Fibroblast of mammary gland (primary cell): ENCODE measurements at regions not wholly inside any gene's neighbourhood (a gene's known extent, or its start where the extent isn't known, plus 50 kb on each side); places are given as distances from the start of the nearest gene placed in this dataset.

Source experiments
- DNase-seq: peaks from one replicate; pipeline ENCODE4 v3.0.0-alpha.2; 2010; ENCODE audit warnings: low read depth
- H3K4me3 ChIP-seq: 2 replicates; pipeline ENCODE4 v1.5.1; 2011; ENCODE audit warnings: low read depth, mild to moderate bottlenecking, low read length, moderate library complexity; ENCODE audit not compliant: control insufficient read depth
- TF ChIP-seq, protein P1 (sequence below): conservative IDR thresholded peaks from 2 replicates; pipeline ENCODE4 v1.5.1; 2011; ENCODE audit warnings: low read depth, low read length, inconsistent platforms; ENCODE audit not compliant: control insufficient read depth, insufficient read depth

DNA sequence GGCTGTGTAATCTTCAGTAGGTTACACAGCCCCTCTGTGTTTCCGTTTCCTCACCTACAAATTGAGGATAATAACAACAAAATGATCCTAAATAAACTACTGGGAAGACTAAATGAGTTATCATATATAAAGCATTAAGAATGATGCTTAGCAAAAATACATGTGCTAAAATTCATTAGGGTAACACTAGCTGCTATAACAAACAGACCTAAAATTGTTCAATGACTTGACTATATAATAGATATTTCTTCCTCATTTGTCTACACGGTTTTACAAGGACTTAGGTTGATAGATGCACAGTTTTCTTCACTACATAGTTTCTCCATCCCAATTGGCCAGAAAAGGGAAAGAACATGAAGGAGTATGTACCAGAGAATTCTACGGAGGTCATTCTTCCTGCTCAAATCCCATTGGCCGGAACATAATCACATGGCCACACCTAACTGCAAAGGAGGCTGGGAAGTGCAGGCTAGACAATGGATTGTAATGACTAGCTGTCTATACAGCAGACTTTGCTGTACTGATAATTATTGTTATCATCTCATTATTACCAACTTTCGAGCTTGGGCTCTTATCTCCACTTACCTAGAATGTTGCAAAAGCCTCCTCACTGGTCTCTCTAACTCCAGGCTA lies 223.5 kb upstream of the NUDT4 start:
- no peak overlapping the region for H3K4me3 ChIP-seq
- DNase-seq, result no peak
- TF ChIP-seq, protein P1, sequence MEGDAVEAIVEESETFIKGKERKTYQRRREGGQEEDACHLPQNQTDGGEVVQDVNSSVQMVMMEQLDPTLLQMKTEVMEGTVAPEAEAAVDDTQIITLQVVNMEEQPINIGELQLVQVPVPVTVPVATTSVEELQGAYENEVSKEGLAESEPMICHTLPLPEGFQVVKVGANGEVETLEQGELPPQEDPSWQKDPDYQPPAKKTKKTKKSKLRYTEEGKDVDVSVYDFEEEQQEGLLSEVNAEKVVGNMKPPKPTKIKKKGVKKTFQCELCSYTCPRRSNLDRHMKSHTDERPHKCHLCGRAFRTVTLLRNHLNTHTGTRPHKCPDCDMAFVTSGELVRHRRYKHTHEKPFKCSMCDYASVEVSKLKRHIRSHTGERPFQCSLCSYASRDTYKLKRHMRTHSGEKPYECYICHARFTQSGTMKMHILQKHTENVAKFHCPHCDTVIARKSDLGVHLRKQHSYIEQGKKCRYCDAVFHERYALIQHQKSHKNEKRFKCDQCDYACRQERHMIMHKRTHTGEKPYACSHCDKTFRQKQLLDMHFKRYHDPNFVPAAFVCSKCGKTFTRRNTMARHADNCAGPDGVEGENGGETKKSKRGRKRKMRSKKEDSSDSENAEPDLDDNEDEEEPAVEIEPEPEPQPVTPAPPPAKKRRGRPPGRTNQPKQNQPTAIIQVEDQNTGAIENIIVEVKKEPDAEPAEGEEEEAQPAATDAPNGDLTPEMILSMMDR, result no peak

DNA sequence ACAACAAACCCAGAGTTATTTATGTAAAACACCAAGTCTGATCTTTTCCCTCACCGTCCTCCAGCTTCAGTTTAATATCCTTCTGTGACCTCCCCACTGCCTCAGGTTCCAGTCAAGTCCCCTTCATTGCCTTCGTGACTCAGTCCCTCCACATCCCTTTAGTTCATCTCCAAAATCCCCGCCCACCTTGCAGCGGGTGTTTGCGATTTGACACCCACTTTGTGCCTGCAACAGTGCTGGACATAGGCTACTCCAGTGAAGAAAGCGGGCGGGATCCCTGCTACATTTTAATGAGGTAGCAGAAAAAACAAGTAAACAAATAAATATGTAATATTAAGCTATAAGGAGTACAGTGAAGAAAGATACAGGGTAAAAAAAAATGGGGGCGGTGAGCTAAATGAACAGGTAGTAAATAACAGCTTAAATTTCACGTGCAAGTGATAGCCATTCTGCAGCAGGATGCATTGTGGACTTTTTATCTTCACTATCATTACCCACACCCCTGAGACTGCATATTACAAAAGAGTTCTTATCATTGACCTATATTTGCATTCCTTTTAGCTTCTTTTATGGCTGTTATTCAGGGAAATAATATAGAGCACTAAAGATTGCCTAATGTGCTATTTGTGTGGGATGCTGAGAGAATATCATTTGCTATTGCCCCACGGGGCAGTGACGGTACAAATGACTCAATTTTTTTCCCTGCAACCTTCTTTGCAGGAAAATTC lies 222.8 kb upstream of the NUDT4 start:
- peak; percentile 64 for DNase-seq
- no peak overlapping the region for H3K4me3 ChIP-seq
- TF ChIP-seq, protein P1, result no peak

DNA sequence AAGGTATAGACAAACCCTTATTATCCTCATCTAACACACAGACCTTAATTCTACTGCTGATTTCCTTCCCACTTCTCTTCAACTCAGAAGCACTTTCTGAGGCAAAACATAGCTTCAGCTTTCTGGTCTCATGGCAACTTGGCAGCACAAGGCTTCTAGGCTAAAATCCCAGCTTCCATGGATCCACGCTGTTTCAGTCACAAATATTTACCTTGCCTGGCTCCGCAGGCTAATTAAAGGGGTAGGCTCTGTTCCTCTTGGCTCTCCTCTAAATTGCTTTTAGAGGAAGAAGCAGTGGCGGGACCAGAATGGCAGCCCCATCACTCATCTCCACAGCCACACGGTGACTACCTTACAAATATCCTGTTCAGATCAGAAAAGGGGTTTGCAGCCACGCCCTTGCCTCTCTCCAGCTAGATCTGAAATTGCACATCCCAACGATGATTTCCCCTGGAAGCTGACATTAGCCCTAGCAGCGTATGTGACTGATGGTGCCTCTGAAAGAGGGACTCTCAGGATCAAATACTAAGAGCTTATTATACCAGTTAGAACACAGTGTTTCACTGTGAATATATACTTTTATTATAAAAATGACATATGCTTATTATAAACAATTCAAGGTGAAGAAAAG lies 221.5 kb upstream of the NUDT4 start:
- DNase-seq, result no peak
- TF ChIP-seq, protein P1, result no peak
- H3K4me3 ChIP-seq, result no peak overlapping the region

DNA sequence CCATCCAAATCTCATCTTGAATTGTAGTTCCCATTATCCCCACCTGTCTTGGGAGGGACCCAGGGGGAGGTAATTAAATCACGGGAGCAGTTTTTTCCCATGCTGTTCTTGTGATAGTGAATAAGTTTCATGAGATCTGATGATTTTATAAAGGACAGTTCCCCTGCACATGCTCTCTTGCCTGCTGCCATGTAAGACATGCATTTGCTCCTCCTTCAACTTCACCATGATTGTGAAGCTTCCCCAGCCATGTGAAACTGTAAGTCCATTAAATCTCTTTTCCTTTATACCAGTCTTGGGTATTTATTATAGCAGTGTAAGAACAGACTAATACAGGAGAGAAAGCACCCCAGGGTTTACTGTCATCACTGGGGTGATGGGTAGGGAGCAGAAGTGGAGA lies 220.4 kb upstream of the NUDT4 start:
- TF ChIP-seq, protein P1, result no peak
- DNase-seq, result no peak
- no peak overlapping the region for H3K4me3 ChIP-seq

DNA sequence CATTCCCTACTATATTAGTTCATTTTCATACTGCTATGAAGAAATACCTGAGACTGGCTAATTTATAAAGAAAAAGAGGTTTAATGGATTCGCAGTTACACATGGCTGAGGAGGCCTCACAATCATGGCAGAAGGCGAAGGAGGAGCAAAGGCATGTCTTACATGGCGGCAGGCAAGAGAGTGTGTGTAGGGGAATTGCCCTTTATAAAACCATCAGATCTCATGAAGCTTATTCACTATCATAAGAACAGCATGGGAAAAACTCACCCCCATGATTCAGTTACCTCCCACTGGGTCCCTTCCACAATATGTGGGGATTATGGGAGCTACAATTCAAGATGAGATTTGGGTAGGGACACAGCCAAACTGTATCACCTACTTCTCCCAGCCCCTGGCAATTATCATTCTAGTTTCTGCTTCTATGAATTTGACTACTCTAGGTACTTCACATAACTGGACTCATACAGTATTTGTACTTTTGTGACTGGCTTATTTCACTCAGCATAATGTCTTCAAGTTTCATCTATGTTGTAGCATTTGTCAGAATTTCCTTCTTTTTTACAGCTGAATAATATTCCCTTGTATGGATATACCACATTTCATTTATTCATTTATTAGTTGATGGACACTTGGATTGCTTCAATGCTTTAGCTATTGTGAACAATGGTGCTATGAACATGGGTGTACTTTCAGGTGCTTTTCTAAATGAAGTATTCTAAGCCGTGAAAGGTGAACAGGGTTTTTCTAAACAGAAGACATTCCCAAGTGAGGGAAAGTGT lies 219.5 kb upstream of the NUDT4 start:
- no peak for DNase-seq
- H3K4me3 ChIP-seq, result no peak overlapping the region
- TF ChIP-seq, protein P1, result no peak

DNA sequence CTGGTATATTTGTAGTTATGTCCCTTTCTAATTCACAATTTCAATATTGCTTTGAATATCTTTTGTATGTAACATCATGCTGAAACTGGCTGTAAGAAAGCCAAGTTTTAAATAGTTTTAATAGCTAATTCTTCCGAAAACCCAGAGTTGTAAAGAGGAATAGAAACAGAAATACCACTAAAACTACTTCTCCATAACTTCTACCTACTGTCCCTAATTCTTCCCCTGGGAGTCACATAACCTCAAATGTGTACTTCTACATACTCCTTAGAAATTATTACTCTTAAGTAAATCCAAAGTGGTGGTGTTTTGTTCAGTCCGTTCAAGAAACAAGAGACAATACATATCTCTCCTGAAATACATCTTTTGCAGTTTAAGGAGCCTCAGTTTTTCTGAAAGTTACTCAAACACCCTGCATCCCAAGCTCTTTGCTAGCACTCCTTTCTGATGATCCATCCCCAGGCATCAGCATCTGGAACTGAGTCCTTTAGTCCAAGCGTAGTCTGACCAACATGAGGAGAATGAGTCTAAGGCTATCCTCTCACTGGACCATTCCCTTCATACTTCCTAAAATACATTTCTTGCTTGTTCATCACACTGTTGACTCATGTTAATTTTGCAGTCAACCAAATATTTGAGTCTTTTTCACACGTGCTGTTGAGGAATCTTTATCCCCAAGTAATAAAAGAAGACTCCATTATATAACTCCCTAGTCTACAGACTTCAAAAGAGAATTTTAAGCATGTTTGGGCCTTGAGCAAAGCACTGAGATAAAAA lies 214.3 kb upstream of the NUDT4 start:
- DNase-seq, result peak; percentile 87
- TF ChIP-seq, protein P1, result no peak
- H3K4me3 ChIP-seq, result no peak overlapping the region
